ENCODE measurements at regions not wholly inside any gene's neighbourhood (a gene's known extent, or its start where the extent isn't known, plus 50 kb on each side); places are given as distances from the start of the nearest gene placed in this dataset.

GRCh38 chr13:82675024-82675423 is 1207.2 kb downstream of the SLITRK1 start:
- TF ChIP-seq CTCF (IDR thresholded peaks at IDR 0.05; ENCODE audit: extremely low read depth in 1 of 2, insufficient read depth in 1 of 2, low read depth in 1 of 2, low read length in 2 of 2) (no peak), POLR2AphosphoS5 (IDR thresholded peaks at IDR 0.05; ENCODE audit: insufficient read depth, low read depth, low read length) (no peak), MYC (IDR thresholded peaks at IDR 0.05; ENCODE audit: low read depth, low read length) (no peak)

Data from endothelial cell of umbilical vein (primary cell).